IMR-90 (cell line): ENCODE measurements at regions not wholly inside any gene's neighbourhood (a gene's known extent, or its start where the extent isn't known, plus 50 kb on each side); places are given as distances from the start of the nearest gene placed in this dataset.

ENCODE experiments used
- ATAC-seq: fragments of 200-7000 bp; cut with Tn5 transposase; 2 replicates; pipeline ENCODE4 v1.9.1; 2020; ENCODE audit warnings: low read depth, mild to moderate bottlenecking, moderate library complexity
- BruUV-seq: library from RNA; stranded (reverse); fragments of 400-500 nt; replicated peaks from 2 replicates; lab custom pipeline; 2021; lab: Mats Ljungman, UMichigan
- CTCF ChIA-PET: fragments of 300-600 bp; formaldehyde crosslinking; extraction: SDS; loops from one replicate; lab custom pipeline; 2021; ENCODE audit warnings: antibody characterized with exemption; lab: Yijun Ruan, JAX
- POLR2A ChIA-PET: fragments of 300-600 bp; sonication (Branson Sonifier 250); formaldehyde crosslinking; loops from one replicate; lab custom pipeline; 2022; ENCODE audit warnings: antibody characterized with exemption; ENCODE audit not compliant: unreplicated experiment; lab: Charles Lee
- DNase-seq: peaks from one replicate; pipeline ENCODE4 v3.0.0; 2013
- H2AFZ ChIP-seq: replicated peaks from 2 replicates; pipeline ENCODE3; 2013; ENCODE audit warnings: low read length, mild to moderate bottlenecking; ENCODE audit not compliant: poor library complexity
- H2AK5ac ChIP-seq: 2 replicates; pipeline ENCODE4 v1.6.1; 2013; ENCODE audit warnings: low read depth, low read length, inconsistent platforms
- H2AK9ac ChIP-seq: replicated peaks from 2 replicates; pipeline ENCODE3; 2013; ENCODE audit warnings: mild to moderate bottlenecking, low read depth, low read length, moderate library complexity; ENCODE audit not compliant: poor library complexity
- H2BK120ac ChIP-seq: 2 replicates; pipeline ENCODE4 v1.6.1; 2013; ENCODE audit warnings: low read depth, low read length, inconsistent platforms
- H2BK15ac ChIP-seq: 3 replicates; pipeline ENCODE4 v1.6.1; 2013; ENCODE audit warnings: low read depth, low read length, inconsistent platforms
- H2BK20ac ChIP-seq: 2 replicates; pipeline ENCODE4 v1.6.1; 2013; ENCODE audit warnings: low read depth, mild to moderate bottlenecking, inconsistent platforms, low read length, moderate library complexity
- H2BK5ac ChIP-seq: 2 replicates; pipeline ENCODE4 v1.6.1; 2013; ENCODE audit warnings: mild to moderate bottlenecking, low read depth, low read length, inconsistent platforms; ENCODE audit not compliant: poor library complexity, severe bottlenecking
- H3K14ac ChIP-seq: replicated peaks from 2 replicates; pipeline ENCODE4 v1.6.1; 2013; ENCODE audit warnings: low read depth, low read length, inconsistent platforms
- H3K18ac ChIP-seq: 2 replicates; pipeline ENCODE4 v1.6.1; 2013; ENCODE audit warnings: low read depth, low read length, control low read depth
- H3K23ac ChIP-seq: 2 replicates; pipeline ENCODE4 v1.6.1; 2013; ENCODE audit warnings: low read depth, low read length, inconsistent platforms
- H3K27ac ChIP-seq: 2 replicates; pipeline ENCODE4 v1.5.1; 2013; ENCODE audit warnings: mild to moderate bottlenecking, control low read depth, low read length; ENCODE audit not compliant: insufficient read depth
- H3K27me3 ChIP-seq: 2 replicates; pipeline ENCODE4 v1.6.1; 2013; ENCODE audit warnings: low read length; ENCODE audit not compliant: control insufficient read depth, insufficient read depth
- H3K36me3 ChIP-seq: 2 replicates; pipeline ENCODE4 v1.6.1; 2013; ENCODE audit warnings: low read length, mixed read lengths; ENCODE audit not compliant: control insufficient read depth, insufficient read depth
- H3K4ac ChIP-seq: 2 replicates; pipeline ENCODE4 v1.6.1; 2013; ENCODE audit warnings: low read depth, low read length, inconsistent platforms
- H3K4me1 ChIP-seq: 2 replicates; pipeline ENCODE4 v1.6.1; 2013; ENCODE audit warnings: low read length, mixed read lengths; ENCODE audit not compliant: control insufficient read depth, insufficient read depth
- H3K4me2 ChIP-seq: 2 replicates; pipeline ENCODE4 v1.6.1; 2013; ENCODE audit warnings: low read depth, mild to moderate bottlenecking, control low read depth, low read length, moderate library complexity
- H3K4me3 ChIP-seq: 2 replicates; pipeline ENCODE4 v1.5.1; 2013; ENCODE audit warnings: low read depth, mild to moderate bottlenecking, control low read depth, low read length, moderate library complexity; ENCODE audit not compliant: insufficient read depth
- H3K56ac ChIP-seq: 2 replicates; pipeline ENCODE4 v1.6.1; 2013; ENCODE audit warnings: low read length, inconsistent platforms; ENCODE audit not compliant: insufficient read depth; ENCODE audit errors: extremely low read depth
- H3K79me1 ChIP-seq, 2 experiments: 2 replicates each; pipeline ENCODE4 v1.6.1; 2013; ENCODE audit warnings: low read length in 2 of 2, inconsistent platforms in 1 of 2, low read depth in 1 of 2
- H3K9ac ChIP-seq: 2 replicates; pipeline ENCODE4 v1.6.1; 2013; ENCODE audit warnings: low read depth, low read length, control low read depth
- H3K9me1 ChIP-seq: 2 replicates; pipeline ENCODE4 v1.6.1; 2013; ENCODE audit warnings: low read length, inconsistent platforms; ENCODE audit not compliant: insufficient read depth
- H3K9me3 ChIP-seq: 2 replicates; pipeline ENCODE4 v1.6.1; 2013; ENCODE audit warnings: low read length; ENCODE audit not compliant: control insufficient read depth, insufficient read depth
- H4K20me1 ChIP-seq: 2 replicates; pipeline ENCODE4 v1.6.1; 2013; ENCODE audit warnings: low read length, inconsistent platforms; ENCODE audit not compliant: insufficient read depth
- H4K5ac ChIP-seq: 2 replicates; pipeline ENCODE4 v1.6.1; 2013; ENCODE audit warnings: mild to moderate bottlenecking, low read depth, low read length, control low read depth
- H4K8ac ChIP-seq, 2 experiments: 2 replicates each; pipeline ENCODE4 v1.6.1; 2013; ENCODE audit warnings: low read depth in 2 of 2, low read length in 2 of 2, control low read depth in 1 of 2, inconsistent platforms in 1 of 2
- H4K91ac ChIP-seq: 2 replicates; pipeline ENCODE4 v1.6.1; 2013; ENCODE audit warnings: low read depth, low read length, inconsistent platforms; ENCODE audit not compliant: insufficient read depth
- POLR2A ChIP-seq: IDR thresholded peaks from 2 replicates; pipeline ENCODE4 v1.6.1; 2012; ENCODE audit warnings: mild to moderate bottlenecking, low read depth, low read length
- RFX5 ChIP-seq: IDR thresholded peaks from 2 replicates; pipeline ENCODE4 v1.8.0; 2012; ENCODE audit warnings: low read depth, mild to moderate bottlenecking, low read length, moderate library complexity
- WGBS, 2 experiments: methylation state at CpG; one replicate each; pipeline versions ENCODE4 v1.1.5 to v1.1.7; 2013; ENCODE audit warnings: missing lambda C conversion rate in 2 of 2; ENCODE audit not compliant: insufficient read length in 1 of 2; ENCODE audit errors: extremely low coverage in 2 of 2; 5-methylcytosine and 5-hydroxymethylcytosine counted together
- dilution Hi-C: fragments of 300-500 bp; cut with HindIII; formaldehyde crosslinking; loops from one replicate; pipeline ENCODE4 v1.14.3; 2018; ENCODE audit warnings: low sequenced_read_pairs; ENCODE audit not compliant: unreplicated experiment
- in situ Hi-C: fragments of 300-500 bp; cut with MboI; formaldehyde crosslinking; loops from 3 replicates; pipeline ENCODE4 v1.14.3; 2019; ENCODE audit warnings: low sequenced_read_pairs, inconsistent platforms, mixed read lengths
- intact Hi-C: fragments of 100-400 bp; cut with micrococcal nuclease; formaldehyde crosslinking; loops from 2 replicates; pipeline ENCODE4 v1.10.0; 2022
- TF ChIP-seq, protein P1 (sequence below): conservative IDR thresholded peaks from 2 replicates; pipeline ENCODE4 v1.5.1; 2012; ENCODE audit warnings: mild to moderate bottlenecking, low read depth, low read length, improper control_type of control experiment
- TF ChIP-seq, protein P2 (sequence below): fragments of 150-350 bp; IDR thresholded peaks from 2 replicates; pipeline ENCODE4 v1.6.1; 2017; ENCODE audit warnings: mild to moderate bottlenecking, antibody characterized with exemption, low read length, low read depth

DNA sequence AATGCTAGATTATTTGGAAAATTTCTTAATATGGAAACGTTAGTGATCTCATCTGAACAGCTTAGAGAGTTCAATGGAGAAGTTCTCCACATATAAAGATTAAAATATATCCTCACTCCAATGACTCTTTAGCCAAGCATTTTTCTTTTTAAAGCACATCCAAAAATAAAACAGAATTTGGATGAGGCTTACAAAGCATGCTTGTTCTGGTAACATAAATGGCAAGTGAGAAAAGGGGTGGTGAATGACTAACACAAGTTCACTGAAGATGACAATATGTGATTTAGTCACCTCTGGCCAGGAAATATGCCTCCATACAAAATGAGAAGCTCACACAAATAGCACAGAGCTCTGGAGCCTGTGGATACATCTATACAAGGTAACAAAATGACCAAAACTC, 253.0 kb downstream of the PCDH20 start:
- Histone ChIP-seq H3K4me2 (no peak overlapping the region), H3K14ac (no peak overlapping the region), H2BK120ac (no peak overlapping the region), H3K56ac (no peak overlapping the region), H4K5ac (no peak overlapping the region), H2BK15ac (no peak overlapping the region), H3K27me3 (no peaks in the 10 kb centered on the region), H2AK5ac (no peak overlapping the region), H3K9me1 (no peaks in the 10 kb centered on the region), H3K4me1 (no peaks in the 10 kb centered on the region), H2AK9ac (no peak overlapping the region), H4K8ac (no peak overlapping the region), H3K4me3 (no peak overlapping the region), H2AFZ (no peak overlapping the region), H3K36me3 (no peaks in the 10 kb centered on the region), H4K91ac (no peak overlapping the region), H3K9ac (no peak overlapping the region), H3K18ac (no peak overlapping the region), H3K23ac (no peak overlapping the region), H2BK5ac (no peak overlapping the region), H3K4ac (no peak overlapping the region), H3K79me1 (no peaks in the 10 kb centered on the region), H3K9me3 (0 out of 2 replicates have a peak, but pooled peaks cover 2% of the 10 kb centered on the region), H3K27ac (no peak overlapping the region), H4K20me1 (no peaks in the 10 kb centered on the region), H2BK20ac (no peak overlapping the region)
- dilution Hi-C loops: no loop called here
- ChIA-PET CTCF (no interaction called here), POLR2A (no interaction called here)
- no peak for ATAC-seq
- intact Hi-C loops: no loop called here
- BruUV-seq: no TSS peak
- TF ChIP-seq POLR2A (no peak), RFX5 (no peak)
- TF ChIP-seq, protein P1, sequence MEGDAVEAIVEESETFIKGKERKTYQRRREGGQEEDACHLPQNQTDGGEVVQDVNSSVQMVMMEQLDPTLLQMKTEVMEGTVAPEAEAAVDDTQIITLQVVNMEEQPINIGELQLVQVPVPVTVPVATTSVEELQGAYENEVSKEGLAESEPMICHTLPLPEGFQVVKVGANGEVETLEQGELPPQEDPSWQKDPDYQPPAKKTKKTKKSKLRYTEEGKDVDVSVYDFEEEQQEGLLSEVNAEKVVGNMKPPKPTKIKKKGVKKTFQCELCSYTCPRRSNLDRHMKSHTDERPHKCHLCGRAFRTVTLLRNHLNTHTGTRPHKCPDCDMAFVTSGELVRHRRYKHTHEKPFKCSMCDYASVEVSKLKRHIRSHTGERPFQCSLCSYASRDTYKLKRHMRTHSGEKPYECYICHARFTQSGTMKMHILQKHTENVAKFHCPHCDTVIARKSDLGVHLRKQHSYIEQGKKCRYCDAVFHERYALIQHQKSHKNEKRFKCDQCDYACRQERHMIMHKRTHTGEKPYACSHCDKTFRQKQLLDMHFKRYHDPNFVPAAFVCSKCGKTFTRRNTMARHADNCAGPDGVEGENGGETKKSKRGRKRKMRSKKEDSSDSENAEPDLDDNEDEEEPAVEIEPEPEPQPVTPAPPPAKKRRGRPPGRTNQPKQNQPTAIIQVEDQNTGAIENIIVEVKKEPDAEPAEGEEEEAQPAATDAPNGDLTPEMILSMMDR: no peak
- TF ChIP-seq, protein P2, sequence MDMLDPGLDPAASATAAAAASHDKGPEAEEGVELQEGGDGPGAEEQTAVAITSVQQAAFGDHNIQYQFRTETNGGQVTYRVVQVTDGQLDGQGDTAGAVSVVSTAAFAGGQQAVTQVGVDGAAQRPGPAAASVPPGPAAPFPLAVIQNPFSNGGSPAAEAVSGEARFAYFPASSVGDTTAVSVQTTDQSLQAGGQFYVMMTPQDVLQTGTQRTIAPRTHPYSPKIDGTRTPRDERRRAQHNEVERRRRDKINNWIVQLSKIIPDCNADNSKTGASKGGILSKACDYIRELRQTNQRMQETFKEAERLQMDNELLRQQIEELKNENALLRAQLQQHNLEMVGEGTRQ: no peak
- no CpG with 5 or more reads among the region's 1 CpG for WGBS, 2 experiments
- in situ Hi-C loops: no loop called here
- DNase-seq: no peak
